Neural progenitor cell (in vitro differentiated cells): ENCODE measurements at regions not wholly inside any gene's neighbourhood (a gene's known extent, or its start where the extent isn't known, plus 50 kb on each side); places are given as distances from the start of the nearest gene placed in this dataset.
"Not testable (repeated sequence)": the region's sequence is repeated elsewhere in the genome, so short reads cannot be mapped to it uniquely, and the experiment has no call there.

Experiments
- CTCF ChIP-seq: fragments of 200-600 bp; sonication (generic); IDR thresholded peaks from 2 replicates; pipeline ENCODE4 v1.5.1; 2017; ENCODE audit warnings: antibody characterized with exemption, mild to moderate bottlenecking
- EZH2 ChIP-seq: fragments of 200-600 bp; sonication (generic); IDR thresholded peaks from 2 replicates; pipeline ENCODE4 v1.6.1; 2017; ENCODE audit warnings: antibody characterized with exemption, mild to moderate bottlenecking, moderate library complexity

DNA sequence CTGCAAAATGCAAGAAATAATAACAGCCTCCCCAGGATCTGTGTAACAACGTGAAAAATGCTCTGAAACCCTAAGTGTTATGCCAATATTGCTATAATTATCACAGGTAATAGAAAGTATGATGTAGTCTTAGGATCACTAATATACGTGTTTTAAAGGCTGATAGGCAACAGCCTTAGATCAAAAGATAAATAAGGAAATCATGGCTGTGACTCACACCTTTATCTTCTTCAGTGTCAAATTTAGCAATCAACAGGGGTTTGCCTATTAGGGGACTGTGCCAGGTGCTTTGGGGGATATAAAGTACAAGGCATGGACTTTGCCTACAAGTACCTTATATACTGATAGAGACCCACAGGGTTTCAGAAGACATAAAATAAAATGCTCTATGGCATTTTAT, 142.1 kb upstream of the VOPP1 start:
- not testable (repeated sequence) for TF ChIP-seq CTCF, EZH2
